OCI-LY3 (cell line): ENCODE measurements at regions not wholly inside any gene's neighbourhood (a gene's known extent, or its start where the extent isn't known, plus 50 kb on each side); places are given as distances from the start of the nearest gene placed in this dataset.

Source experiments
- H2AFZ ChIP-seq: fragments of 200-600, 300-600 bp; shearing (Covaris generic); 2 replicates; pipeline ENCODE4 v1.6.0; 2014; ENCODE audit warnings: antibody characterized with exemption, low read depth, low read length
- H3K27ac ChIP-seq: fragments of 200-600, 300-600 bp; sonication (generic); 2 replicates; pipeline ENCODE4 v1.5.1; 2014; ENCODE audit warnings: mild to moderate bottlenecking, low read length, moderate library complexity, mixed read lengths
- H3K27me3 ChIP-seq: fragments of 200-600, 300-600 bp; sonication (generic); 2 replicates; pipeline ENCODE4 v1.6.1; 2014; ENCODE audit warnings: low read depth, low read length, mixed read lengths
- H3K36me3 ChIP-seq: fragments of 200-600, 300-600 bp; sonication (generic); replicated peaks from 2 replicates; pipeline ENCODE3; 2014; ENCODE audit warnings: low read depth, low read length, mixed read lengths
- H3K4me1 ChIP-seq: fragments of 300-600, 200-600 bp; sonication (generic); 2 replicates; pipeline ENCODE4 v1.6.1; 2014; ENCODE audit warnings: low read length, mixed read lengths
- H3K4me2 ChIP-seq: fragments of 200-600, 300-600 bp; sonication (generic); 2 replicates; pipeline ENCODE4 v1.6.1; 2014; ENCODE audit warnings: low read length, mixed read lengths
- H3K4me3 ChIP-seq: fragments of 300-600, 200-600 bp; sonication (generic); 2 replicates; pipeline ENCODE4 v1.5.1; 2014; ENCODE audit warnings: antibody characterized with exemption, mild to moderate bottlenecking, low read length, moderate library complexity
- H3K79me2 ChIP-seq: fragments of 300-600, 200-600 bp; shearing (Covaris generic); 2 replicates; pipeline ENCODE4 v1.6.1; 2014; ENCODE audit warnings: mild to moderate bottlenecking, low read length, mixed read lengths
- H3K9ac ChIP-seq: fragments of 300-600, 200-600 bp; shearing (Covaris generic); 2 replicates; pipeline ENCODE4 v1.6.0; 2014; ENCODE audit warnings: mild to moderate bottlenecking, low read length, moderate library complexity
- H3K9me3 ChIP-seq: fragments of 200-600, 300-600 bp; shearing (Covaris generic); 2 replicates; pipeline ENCODE4 v1.6.1; 2014; ENCODE audit warnings: low read length, mixed read lengths; ENCODE audit not compliant: insufficient read depth
- H4K20me1 ChIP-seq: fragments of 200-600, 300-600 bp; sonication (generic); 2 replicates; pipeline ENCODE4 v1.6.1; 2016; ENCODE audit warnings: low read length, mixed read lengths; ENCODE audit not compliant: insufficient read depth
- CTCF ChIP-seq: fragments of 200-600, 300-600 bp; sonication (generic); IDR thresholded peaks from 2 replicates; pipeline ENCODE4 v1.5.1; 2014; ENCODE audit warnings: antibody characterized with exemption, low read length, low read depth
- EZH2phosphoT487 ChIP-seq: fragments of 200-600 bp; shearing (Covaris generic); IDR thresholded peaks from 2 replicates; pipeline ENCODE4 v1.6.1; 2018; ENCODE audit warnings: antibody characterized with exemption, mixed run types, low read depth

- Histone ChIP-seq H3K36me3 (no peaks in the 10 kb centered on the region), H3K27ac (no peak overlapping the region), H3K4me3 (no peak overlapping the region), H4K20me1 (no peaks in the 10 kb centered on the region), H3K4me1 (0 out of 2 replicates have a peak, but pooled peaks cover 5% of the 10 kb centered on the region), H3K27me3 (no peaks in the 10 kb centered on the region), H3K9me3 (no peaks in the 10 kb centered on the region), H3K9ac (no peak overlapping the region), H3K4me2 (0 out of 2 replicates have a peak overlapping the region, but pooled peaks have one; percentile 28), H3K79me2 (no peaks in the 10 kb centered on the region), H2AFZ (peak overlapping the region; percentile 89)
- TF ChIP-seq EZH2phosphoT487 (no peak), CTCF (no peak)
These were observed 255.7 kb upstream of the SFSWAP start for GRCh38 chr12:131455218-131455506.

- H3K4me1 ChIP-seq: 0 out of 2 replicates have a peak, but pooled peaks cover 5% of the 10 kb centered on the region
- H3K9ac ChIP-seq: no peak overlapping the region
- H3K79me2 ChIP-seq: no peaks in the 10 kb centered on the region
- H3K9me3 ChIP-seq: no peaks in the 10 kb centered on the region
- H3K27me3 ChIP-seq: no peaks in the 10 kb centered on the region
- no peaks in the 10 kb centered on the region for H4K20me1 ChIP-seq
- H3K4me3 ChIP-seq: no peak overlapping the region
- H3K36me3 ChIP-seq: no peaks in the 10 kb centered on the region
- H3K27ac ChIP-seq: no peak overlapping the region
- TF ChIP-seq CTCF (no peak), EZH2phosphoT487 (no peak)
- no peak overlapping the region for H2AFZ ChIP-seq
- H3K4me2 ChIP-seq: no peak overlapping the region
These were observed 255.2 kb upstream of the SFSWAP start for GRCh38 chr12:131455581-131456110.

- Histone ChIP-seq H3K9ac (no peak overlapping the region), H3K4me2 (no peak overlapping the region), H3K36me3 (no peaks in the 10 kb centered on the region), H3K4me1 (0 out of 2 replicates have a peak, but pooled peaks cover 5% of the 10 kb centered on the region), H3K4me3 (no peak overlapping the region), H3K27me3 (0 out of 2 replicates have a peak, but pooled peaks cover 2% of the 10 kb centered on the region), H3K79me2 (no peaks in the 10 kb centered on the region), H3K9me3 (no peaks in the 10 kb centered on the region), H4K20me1 (no peaks in the 10 kb centered on the region), H3K27ac (no peak overlapping the region), H2AFZ (no peak overlapping the region)
- TF ChIP-seq EZH2phosphoT487: no peak
- no peak for TF ChIP-seq CTCF
These were observed 254.4 kb upstream of the SFSWAP start for GRCh38 chr12:131456301-131457027.

- H3K4me1 ChIP-seq: 0 out of 2 replicates have a peak, but pooled peaks cover 5% of the 10 kb centered on the region
- H4K20me1 ChIP-seq: no peaks in the 10 kb centered on the region
- no peak overlapping the region for H3K27ac ChIP-seq
- no peak overlapping the region for H3K9ac ChIP-seq
- no peaks in the 10 kb centered on the region for H3K9me3 ChIP-seq
- H3K4me2 ChIP-seq: no peak overlapping the region
- H3K27me3 ChIP-seq: 0 out of 2 replicates have a peak, but pooled peaks cover 2% of the 10 kb centered on the region
- no peaks in the 10 kb centered on the region for H3K36me3 ChIP-seq
- no peak overlapping the region for H3K4me3 ChIP-seq
- TF ChIP-seq CTCF (no peak), EZH2phosphoT487 (no peak)
- H2AFZ ChIP-seq: no peak overlapping the region
- H3K79me2 ChIP-seq: no peaks in the 10 kb centered on the region
These were observed 253.9 kb upstream of the SFSWAP start for GRCh38 chr12:131457028-131457310.
